Neural crest cell (in vitro differentiated cells): ENCODE measurements at regions not wholly inside any gene's neighbourhood (a gene's known extent, or its start where the extent isn't known, plus 50 kb on each side); places are given as distances from the start of the nearest gene placed in this dataset.
A peak's percentile ranks its signal among the peaks of the same experiment; 100 is the strongest.

Source experiments
- DNase-seq: peaks from one replicate; pipeline ENCODE4 v3.0.0; 2021; ENCODE audit warnings: low read depth, mixed read lengths, low spot score
- H3K27ac Mint-ChIP-seq: one replicate; pipeline ENCODE4 v1.8.0; 2021; ENCODE audit warnings: mild to moderate bottlenecking, mixed read lengths; ENCODE audit not compliant: unreplicated experiment
- H3K27me3 Mint-ChIP-seq: 2 replicates; pipeline ENCODE4 v1.8.0; 2021; ENCODE audit warnings: low read depth, mild to moderate bottlenecking, mixed read lengths
- H3K36me3 Mint-ChIP-seq: 2 replicates; pipeline ENCODE4 v1.8.0; 2021; ENCODE audit warnings: low read depth, mild to moderate bottlenecking, mixed read lengths
- H3K4me1 Mint-ChIP-seq: 2 replicates; pipeline ENCODE4 v1.8.0; 2021; ENCODE audit warnings: mixed read lengths
- H3K4me3 Mint-ChIP-seq: one replicate; pipeline ENCODE4 v1.8.0; 2021; ENCODE audit warnings: mild to moderate bottlenecking, mixed read lengths
- H3K9me3 Mint-ChIP-seq: 2 replicates; pipeline ENCODE4 v1.8.0; 2021; ENCODE audit warnings: mixed read lengths
- TF ChIP-seq, protein P1 (sequence below): fragments of 200-600 bp; sonication (generic); conservative IDR thresholded peaks from 2 replicates; pipeline ENCODE4 v1.5.0; 2021; ENCODE audit warnings: antibody characterized with exemption, mild to moderate bottlenecking

DNA sequence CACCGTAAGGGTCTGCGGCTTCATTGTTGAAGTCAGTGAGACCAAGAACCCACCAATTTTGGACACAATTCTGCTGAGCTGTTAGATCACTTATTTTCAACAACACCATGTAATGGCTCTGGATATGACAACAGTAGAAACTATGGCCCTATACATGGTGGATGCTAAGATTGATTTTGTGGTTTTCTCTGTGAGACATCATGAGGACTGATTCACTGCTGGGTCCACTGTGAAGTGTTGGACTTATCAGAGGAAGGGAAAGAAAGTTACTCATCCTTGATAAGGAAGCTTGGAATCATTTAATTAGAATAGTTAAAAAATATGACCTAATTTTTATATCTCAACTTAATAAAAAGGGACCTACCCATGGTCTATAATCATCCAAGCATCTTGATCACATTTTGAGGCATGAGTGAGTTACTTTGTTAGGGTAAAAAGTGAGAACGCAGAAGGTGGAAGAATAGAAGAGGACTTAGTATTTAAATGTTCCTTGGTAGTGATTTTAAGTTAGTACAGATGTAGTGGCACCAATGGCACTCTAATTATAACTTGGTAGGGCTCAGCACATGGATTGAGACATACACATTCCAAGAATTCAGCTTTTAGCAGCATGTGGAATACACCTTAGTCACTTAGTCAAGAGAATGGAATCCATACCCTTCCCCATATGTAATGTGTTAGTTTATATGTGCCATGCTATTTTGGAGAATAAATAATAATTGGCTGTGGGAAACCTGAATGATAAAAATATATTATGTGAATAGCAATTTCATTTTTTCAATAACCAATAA lies 123.5 kb upstream of the CD180 start:
- H3K36me3 Mint-ChIP-seq: no peaks in the 10 kb centered on the region
- H3K4me1 Mint-ChIP-seq: peaks cover 8% of the 10 kb centered on the region
- H3K9me3 Mint-ChIP-seq: no peaks in the 10 kb centered on the region
- TF ChIP-seq, protein P1, sequence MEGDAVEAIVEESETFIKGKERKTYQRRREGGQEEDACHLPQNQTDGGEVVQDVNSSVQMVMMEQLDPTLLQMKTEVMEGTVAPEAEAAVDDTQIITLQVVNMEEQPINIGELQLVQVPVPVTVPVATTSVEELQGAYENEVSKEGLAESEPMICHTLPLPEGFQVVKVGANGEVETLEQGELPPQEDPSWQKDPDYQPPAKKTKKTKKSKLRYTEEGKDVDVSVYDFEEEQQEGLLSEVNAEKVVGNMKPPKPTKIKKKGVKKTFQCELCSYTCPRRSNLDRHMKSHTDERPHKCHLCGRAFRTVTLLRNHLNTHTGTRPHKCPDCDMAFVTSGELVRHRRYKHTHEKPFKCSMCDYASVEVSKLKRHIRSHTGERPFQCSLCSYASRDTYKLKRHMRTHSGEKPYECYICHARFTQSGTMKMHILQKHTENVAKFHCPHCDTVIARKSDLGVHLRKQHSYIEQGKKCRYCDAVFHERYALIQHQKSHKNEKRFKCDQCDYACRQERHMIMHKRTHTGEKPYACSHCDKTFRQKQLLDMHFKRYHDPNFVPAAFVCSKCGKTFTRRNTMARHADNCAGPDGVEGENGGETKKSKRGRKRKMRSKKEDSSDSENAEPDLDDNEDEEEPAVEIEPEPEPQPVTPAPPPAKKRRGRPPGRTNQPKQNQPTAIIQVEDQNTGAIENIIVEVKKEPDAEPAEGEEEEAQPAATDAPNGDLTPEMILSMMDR: no peak
- no peak overlapping the region for H3K4me3 Mint-ChIP-seq
- no peak for DNase-seq
- H3K27me3 Mint-ChIP-seq: no peaks in the 10 kb centered on the region
- H3K27ac Mint-ChIP-seq: no peak overlapping the region

DNA sequence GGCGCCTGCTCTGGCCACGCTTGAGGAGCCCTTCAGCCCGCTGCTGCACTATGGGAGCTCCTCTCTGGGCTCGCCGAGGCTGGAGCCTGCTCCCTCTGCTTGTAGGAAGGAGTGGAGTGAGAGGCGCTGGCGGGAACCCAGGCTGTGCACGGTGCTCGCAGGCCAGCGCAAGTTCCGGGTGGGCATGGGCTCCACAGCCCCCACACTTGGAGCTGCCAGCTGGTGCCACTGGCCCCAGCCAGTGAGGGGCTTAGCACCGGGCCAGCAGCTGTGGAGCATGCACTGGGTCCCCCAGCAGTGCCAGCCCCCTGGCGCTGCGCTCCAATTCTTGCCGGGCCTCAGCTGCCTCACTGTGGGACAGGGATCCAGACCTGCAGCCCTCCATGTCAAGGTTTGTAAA lies 122.1 kb upstream of the CD180 start:
- no peaks in the 10 kb centered on the region for H3K36me3 Mint-ChIP-seq
- H3K4me3 Mint-ChIP-seq: no peak overlapping the region
- H3K4me1 Mint-ChIP-seq: peaks cover 18% of the 10 kb centered on the region
- TF ChIP-seq, protein P1: no peak
- no peaks in the 10 kb centered on the region for H3K27me3 Mint-ChIP-seq
- no peaks in the 10 kb centered on the region for H3K9me3 Mint-ChIP-seq
- H3K27ac Mint-ChIP-seq: no peak overlapping the region
- DNase-seq: no peak

DNA sequence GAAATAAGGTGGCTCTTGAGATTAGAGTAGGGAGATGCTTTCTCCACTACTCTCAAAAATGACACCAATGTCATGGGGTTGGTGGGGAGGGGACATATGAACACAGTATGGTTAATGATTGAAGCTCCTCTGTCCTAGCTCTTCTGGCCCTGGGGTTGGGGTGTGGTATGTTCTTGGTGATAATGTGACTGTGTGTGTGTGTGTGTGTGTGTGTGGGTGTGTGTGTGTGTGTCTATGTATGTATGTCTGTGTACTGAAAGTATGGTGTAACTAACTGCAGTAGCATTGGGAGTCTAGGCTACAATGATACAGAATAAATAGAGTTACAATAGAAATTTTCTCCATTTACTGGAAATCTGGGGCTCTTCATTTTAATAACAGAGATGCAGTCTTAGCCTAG lies 121.0 kb upstream of the CD180 start:
- peaks cover 3% of the 10 kb centered on the region for H3K36me3 Mint-ChIP-seq
- H3K4me3 Mint-ChIP-seq: no peak overlapping the region
- H3K27me3 Mint-ChIP-seq: no peaks in the 10 kb centered on the region
- H3K9me3 Mint-ChIP-seq: peaks cover 2% of the 10 kb centered on the region
- H3K4me1 Mint-ChIP-seq: peaks cover 18% of the 10 kb centered on the region
- no peak for DNase-seq
- TF ChIP-seq, protein P1: no peak
- H3K27ac Mint-ChIP-seq: no peak overlapping the region

DNA sequence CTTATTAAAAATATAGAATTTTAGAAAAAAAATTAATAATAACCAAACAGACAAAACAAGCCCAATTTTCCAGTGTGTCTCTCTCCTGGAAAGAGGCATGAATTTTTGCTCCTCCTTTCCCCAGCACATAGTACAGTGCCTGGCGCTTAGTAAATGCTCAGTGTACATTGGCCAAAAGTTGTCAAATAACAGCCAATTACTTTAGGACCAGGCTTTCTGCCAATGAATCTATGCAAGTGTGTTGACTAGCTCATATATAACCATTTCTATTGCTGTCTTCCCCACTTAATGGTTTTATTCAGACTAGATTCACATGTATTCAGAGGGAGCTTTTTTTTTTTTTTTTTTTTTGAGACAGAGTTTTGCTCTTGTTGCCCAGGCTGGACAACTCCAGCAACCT lies 120.1 kb upstream of the CD180 start:
- H3K9me3 Mint-ChIP-seq: peaks cover 5% of the 10 kb centered on the region
- no peak for DNase-seq
- no peak overlapping the region for H3K27ac Mint-ChIP-seq
- peaks cover 3% of the 10 kb centered on the region for H3K36me3 Mint-ChIP-seq
- peaks cover 18% of the 10 kb centered on the region for H3K4me1 Mint-ChIP-seq
- no peak overlapping the region for H3K4me3 Mint-ChIP-seq
- TF ChIP-seq, protein P1: no peak
- H3K27me3 Mint-ChIP-seq: no peaks in the 10 kb centered on the region

DNA sequence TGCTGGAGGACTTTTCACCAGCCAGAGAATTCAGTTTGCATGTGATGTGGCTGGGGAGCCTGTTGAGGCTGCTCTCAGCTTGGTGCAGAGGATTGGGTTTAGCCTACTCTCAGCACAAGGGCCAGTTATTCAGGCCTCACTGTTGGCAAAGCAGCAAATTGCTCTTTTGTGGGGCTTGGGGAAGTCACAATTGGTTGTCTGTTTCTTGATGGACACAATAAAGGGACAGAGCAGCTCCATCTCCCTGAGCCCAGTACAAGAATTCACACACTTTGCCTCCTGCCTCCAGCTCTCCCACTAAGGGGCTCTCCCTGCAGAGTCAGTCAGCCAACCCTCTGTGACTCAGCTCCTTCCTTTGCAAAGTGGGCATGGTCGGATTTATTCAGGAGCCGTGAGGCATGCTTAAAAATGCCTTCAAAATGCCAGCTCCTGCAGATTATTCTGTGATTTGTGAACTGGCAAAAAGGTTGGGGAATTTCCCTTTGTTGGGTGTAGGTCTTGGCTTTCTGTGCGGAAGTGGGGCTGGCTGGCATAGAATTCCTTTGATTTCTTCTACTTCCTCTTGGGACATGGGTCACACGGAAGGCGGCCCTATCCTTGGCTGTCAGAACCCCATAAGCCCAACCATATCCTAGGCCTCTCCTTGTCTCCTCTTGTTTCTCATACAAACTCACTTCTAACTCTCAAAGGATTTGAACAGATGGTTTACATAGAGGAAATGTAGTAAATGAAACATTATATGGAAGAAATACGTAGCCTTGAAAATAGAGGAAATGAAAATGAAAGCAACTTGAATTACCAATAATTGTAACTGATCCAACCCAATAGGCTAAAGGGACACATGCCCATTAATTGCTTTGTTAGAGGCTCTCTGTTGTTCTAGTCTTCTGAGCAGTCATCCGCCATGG lies 118.7 kb upstream of the CD180 start:
- H3K27ac Mint-ChIP-seq: peak overlapping the region; percentile 78
- H3K27me3 Mint-ChIP-seq: no peaks in the 10 kb centered on the region
- DNase-seq: no peak
- TF ChIP-seq, protein P1: no peak
- H3K9me3 Mint-ChIP-seq: peaks cover 10% of the 10 kb centered on the region
- no peak overlapping the region for H3K4me3 Mint-ChIP-seq
- H3K4me1 Mint-ChIP-seq: peaks cover 18% of the 10 kb centered on the region
- peaks cover 5% of the 10 kb centered on the region for H3K36me3 Mint-ChIP-seq
